Hematopoietic multipotent progenitor cell (in vitro differentiated cells): ENCODE measurements at regions not wholly inside any gene's neighbourhood (a gene's known extent, or its start where the extent isn't known, plus 50 kb on each side); places are given as distances from the start of the nearest gene placed in this dataset.

Experiments used
- DNase-seq, 3 donors: peaks; one replicate each; pipeline ENCODE4 v3.0.0-alpha.2; 2011 to 2015; ENCODE audit warnings: low read depth in 2 of 3, low spot score in 2 of 3

- DNase-seq = no peak
These were observed 512.7 kb upstream of the PAPPA start for GRCh38 chr9:115640887-115641286.

GRCh38 chr9:115642285-115642684 lies 511.3 kb upstream of the PAPPA start:
- no peak for DNase-seq

- no peak for DNase-seq
These were observed 509.5 kb upstream of the PAPPA start for GRCh38 chr9:115643948-115644727.

- no peak for DNase-seq
These were observed 503.6 kb upstream of the PAPPA start for GRCh38 chr9:115649991-115650472.

DNA sequence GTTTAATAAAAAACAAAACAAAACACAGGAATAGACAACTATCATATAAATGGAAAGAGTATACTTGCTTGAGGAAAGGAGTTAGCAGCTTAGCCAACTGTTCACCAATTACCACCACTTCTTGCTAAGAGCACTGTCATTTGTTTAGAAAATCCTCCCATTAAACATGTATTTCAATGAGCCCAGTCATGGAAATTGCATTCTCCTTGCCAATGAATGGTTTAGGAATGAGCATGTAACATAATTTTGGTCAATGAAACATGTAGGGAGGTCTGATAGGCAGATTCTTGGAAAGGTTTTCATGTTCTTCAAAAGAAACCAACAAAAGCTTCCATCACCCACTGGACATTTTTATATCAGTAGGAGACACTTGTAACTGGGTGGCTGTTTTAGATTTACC lies 502.8 kb upstream of the PAPPA start:
- DNase-seq = no peak

DNA sequence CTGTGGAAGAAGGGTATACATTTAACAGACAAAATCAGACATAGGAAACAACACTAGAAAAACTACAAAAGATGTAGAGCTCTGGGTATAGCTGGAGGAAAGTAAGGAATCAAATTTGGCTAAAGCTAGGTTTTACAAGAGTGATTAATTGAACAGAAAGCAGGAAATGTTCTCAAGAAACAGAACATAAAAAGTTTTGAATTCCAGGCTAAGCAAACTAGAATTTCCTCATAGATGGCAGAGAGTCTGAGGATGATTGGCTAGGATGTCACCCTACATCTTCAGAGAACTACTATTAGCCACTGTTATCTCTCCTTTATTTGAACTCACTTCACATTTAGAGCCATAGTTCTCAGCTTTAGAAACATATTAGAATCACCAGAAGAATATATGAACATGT lies 502.1 kb upstream of the PAPPA start:
- no peak for DNase-seq

DNA sequence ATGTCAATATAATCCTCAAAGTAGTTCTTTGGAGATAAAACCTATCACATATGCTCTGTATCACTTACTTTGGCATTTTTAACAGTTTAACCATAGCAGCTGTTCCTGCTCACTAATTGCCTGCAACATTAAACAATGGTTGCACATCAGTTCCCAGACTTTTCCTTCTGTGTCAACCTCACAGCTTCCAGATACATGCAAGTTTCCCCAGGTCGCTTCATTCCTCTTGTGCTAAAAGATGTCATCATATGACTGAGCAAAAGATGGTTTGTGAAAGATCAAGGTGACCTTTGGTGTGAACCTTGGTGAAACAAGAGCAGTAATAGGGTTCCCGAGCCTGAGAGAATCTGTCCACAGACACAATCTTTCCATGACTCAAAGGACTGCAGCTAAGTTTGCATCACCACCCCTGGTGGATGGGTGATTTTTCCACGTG lies 500.4 kb upstream of the PAPPA start:
- DNase-seq = no peak

GRCh38 chr9:115657695-115658094 lies 495.9 kb upstream of the PAPPA start:
- no peak for DNase-seq

DNA sequence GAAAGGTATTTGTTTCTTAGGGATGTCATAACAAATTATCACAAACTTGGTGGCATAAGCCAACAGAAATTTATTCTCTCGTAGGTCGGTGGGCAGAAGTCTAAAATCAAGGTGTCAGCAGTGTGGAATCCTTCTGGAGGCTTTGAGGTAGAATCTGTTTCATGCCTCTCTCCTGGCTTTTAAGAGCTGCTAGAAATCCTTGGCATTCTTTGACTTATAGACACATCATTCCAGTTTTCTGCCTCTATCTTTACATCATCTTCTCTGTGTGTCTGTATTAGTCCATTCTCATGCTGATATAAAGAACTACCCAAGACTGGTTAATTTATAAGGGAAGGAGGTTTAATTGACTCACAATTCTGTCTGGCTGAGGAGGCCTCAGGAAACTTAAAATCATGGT lies 488.1 kb upstream of the PAPPA start:
- DNase-seq = no peak

DNA sequence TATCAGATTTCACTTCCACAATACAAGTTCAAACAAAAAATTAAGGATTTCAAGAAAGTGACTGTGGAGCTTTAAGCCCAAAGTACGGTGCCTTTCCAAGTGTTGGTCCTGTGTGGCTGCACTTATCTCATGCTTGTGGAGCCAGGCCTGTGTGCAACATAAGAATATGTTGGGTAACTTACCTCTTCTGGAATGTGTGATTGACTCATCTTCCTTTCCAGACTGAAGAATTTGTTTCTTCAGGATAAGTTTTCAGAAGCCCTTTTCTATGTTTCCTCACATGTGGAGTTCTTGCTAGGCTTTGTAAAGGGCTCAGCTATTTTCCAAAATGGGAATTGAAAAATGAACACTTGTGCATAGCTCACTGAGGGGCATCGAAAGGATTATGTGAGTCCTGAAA lies 485.1 kb upstream of the PAPPA start:
- no peak for DNase-seq

GRCh38 chr9:115671236-115671962 lies 482.2 kb upstream of the PAPPA start:
- DNase-seq = no peak

- no peak for DNase-seq
These were observed 481.7 kb upstream of the PAPPA start for GRCh38 chr9:115671963-115672305.

DNA sequence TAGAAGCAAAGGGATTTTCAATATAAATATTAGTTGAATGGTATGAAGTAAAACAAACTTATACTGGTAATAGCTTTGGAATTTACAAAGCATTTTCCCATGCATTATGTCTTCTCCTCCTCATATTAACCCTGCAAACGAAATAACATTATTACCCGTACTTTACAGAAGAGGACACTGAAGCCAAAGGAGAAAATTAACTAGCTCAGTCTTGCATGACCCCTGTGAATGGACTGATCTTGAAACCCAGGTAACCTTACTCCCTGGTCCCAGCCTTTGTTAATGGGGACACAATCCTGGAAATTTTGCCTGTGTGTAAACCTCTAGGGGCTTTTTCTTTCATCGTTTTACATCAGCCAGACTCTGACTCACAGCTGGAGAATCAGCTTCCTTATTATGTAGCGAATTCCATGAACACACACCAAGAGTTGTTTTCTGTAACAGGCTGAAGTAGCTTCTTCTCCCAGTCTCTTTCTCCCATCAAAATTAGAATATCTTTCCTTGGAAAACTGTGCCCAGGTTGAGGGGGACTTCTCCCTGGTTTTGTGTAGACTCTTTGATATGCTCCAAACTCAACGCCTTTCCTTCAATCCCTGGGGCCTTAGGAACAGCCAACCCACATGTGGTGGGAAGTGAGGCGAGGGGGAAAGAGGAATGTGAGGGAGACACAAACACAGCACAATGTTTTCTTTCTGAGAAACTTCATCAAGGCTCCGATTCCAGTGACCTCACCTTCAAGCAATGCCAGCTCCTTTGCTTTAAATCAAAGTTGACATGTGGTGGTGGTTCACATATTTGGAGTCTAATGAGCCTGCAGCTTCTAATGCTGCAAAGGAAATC lies 480.9 kb upstream of the PAPPA start:
- DNase-seq = no peak

DNA sequence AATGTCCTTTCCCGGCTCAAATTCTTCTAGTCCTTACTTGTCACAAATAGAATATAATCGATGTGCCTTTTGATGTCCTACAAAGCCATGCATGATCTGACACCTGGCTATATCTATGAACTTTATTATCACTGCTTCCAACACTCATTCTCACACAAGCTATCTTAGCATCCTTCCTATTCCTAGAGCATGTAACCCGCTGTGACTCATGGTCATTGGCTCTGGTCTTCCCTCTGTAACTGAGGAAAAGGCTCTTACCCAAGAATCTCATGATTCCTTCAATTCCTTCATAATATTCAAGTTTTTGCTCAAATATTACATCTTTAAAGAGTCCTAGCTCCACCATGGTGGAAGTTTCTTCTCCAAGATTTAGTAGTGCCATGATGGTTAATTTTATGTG lies 480.0 kb upstream of the PAPPA start:
- DNase-seq = no peak

GRCh38 chr9:115674091-115674490 lies 479.5 kb upstream of the PAPPA start:
- no peak for DNase-seq

DNA sequence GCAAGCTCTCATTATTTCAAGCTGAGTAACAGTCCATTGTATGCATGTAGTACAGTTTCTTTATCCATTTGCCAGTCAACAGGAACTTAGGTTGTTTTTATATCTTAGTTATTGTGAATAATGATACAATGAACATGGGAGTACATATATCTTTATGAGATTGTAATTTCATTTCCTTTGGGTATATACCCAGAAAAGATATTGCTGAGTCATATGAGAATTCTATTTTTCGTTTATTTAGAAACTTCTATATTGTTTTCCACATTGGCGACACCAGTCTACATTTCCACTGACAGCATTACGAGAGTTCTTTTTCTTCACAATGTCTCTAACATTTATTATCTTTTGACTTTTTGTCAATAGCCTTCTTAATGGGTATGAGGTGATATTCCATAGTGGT lies 477.8 kb upstream of the PAPPA start:
- no peak for DNase-seq

DNA sequence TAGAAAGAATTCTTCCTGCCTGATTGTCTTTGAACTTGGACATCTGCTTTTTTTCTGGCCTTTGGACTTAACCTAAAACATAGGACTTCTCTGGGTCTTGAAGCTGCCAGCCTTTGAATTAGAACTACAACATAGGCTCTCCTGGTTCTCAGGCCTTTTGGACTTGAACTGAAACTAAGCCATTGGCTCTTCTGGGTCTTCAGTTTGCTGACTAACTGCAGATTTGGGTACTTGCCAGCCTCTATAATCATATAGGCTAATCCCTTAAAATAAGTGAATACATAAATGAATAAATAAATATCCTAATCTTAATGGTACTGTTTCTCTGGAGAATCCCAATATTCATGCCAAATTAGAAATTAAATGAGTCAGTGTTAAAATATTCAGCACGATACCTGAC lies 473.4 kb upstream of the PAPPA start:
- no peak for DNase-seq

DNA sequence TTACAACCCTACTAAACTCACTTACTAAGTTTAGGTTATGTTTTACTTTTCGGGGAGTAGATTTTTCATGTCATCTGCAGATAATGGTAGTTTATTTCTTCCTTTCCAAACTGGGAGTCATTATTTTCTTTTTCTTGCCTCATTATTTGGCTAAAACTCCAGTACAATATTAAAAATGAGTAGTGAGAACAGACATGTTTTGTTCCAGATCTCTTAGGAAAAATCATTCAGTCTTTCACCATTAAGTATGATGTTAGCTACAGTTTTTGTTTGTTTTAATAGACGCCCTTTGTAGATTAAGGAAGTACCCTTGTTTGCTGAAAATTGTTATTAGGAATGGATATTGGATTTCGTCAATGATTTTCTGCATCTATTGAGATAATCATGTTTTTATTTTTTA lies 472.0 kb upstream of the PAPPA start:
- DNase-seq = no peak

DNA sequence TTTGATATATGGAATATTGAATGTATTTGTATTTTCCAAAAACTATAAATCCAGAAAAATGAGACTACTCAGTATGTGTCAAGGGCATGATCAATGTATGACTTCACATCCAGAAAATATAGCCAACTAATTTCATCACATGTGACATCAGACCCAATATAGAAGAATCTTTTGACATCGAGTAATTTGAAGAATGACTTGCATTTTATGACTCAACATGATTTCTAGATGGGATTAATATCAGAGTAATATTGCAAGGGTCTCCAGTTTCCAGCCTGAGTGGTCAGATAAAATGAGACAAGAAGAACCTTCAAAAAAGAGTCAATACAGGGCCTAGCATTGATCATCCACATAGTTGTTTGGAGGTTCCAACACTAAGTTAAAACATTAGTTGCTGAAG lies 467.5 kb upstream of the PAPPA start:
- no peak for DNase-seq

GRCh38 chr9:115687356-115687755 lies 466.2 kb upstream of the PAPPA start:
- no peak for DNase-seq

- no peak for DNase-seq
These were observed 464.3 kb upstream of the PAPPA start for GRCh38 chr9:115689331-115689730.
